ENCODE measurements at regions not wholly inside any gene's neighbourhood (a gene's known extent, or its start where the extent isn't known, plus 50 kb on each side); places are given as distances from the start of the nearest gene placed in this dataset.

DNA sequence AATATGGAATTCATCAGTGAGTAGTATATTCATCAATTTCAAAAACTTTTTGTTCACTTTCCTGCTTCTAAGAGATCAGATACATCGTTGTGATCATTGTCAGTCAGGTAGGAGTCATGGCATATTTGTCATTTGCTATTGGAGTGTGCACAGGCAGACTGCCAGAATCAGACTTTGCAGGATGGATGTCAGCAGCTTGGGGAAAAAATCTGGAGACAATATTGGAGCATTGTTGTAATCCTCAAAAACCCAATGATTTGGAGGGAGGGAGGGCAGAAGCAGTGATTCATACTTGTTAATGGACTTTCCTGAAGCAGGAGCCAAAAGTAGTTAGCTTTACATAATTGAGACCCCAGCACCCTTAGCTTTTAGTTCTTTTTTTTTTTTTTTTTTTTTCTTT lies 59.6 kb upstream of the DRP2 start:
- peak; percentile 16 for DNase-seq (ENCODE audit: low read depth)

DNA sequence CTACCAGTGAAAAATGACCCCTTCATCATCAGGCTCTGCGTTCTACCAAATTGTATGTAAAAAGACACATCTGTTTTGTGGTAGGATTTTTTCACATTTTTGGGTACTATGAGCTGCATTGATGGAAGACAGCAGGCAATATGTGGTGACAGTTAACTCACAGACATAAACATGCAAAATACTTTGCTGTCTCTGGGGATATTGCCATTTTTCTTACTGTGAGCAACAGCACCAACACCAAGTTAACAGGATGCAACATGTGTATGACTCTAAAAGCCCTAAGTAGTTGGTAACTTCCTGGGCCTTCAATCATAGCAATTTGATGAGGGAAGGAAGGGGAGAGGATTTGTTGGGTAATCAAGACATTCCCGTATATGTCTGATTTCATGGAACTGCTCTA lies 56.4 kb upstream of the DRP2 start:
- peak; percentile 13 for DNase-seq (ENCODE audit: low read depth)

DNA sequence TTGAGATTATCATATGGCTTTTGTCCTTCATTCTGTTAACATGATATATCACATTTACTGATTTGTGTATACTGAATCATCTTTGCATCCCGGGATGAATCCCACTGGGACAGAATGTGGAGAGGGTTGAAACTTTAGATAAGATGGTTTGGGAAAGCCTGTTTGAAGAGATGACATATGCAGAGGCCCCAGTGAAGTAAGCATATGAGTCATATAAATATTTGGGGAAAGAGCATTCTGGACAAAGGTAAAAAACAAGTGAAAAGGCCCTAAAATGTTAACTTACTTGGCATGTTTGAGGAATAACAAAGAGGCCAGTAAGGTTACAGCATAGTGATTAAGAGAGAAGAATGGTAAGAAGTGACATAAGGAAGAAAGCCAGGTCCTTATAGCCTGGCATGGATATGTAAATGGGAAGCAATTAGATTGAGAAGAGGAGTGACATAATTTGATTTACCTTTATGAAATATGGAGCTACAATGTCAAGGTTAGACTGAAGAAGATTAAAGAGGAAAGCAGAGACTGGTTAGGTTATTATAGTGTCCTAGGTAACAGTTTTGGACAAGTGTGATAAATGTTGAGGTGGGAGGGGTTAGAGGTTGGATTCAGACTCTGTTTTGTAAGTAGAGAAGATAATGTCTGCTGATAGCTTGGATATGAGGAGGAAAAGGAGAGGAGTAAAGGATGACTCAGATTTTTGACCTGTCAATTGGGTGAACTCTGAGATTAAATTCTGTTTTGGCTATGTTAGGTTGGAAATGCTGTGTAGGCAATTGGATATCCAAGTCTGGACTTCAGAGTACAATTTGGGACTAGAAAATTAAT lies 54.6 kb upstream of the DRP2 start:
- peak; percentile 67 for DNase-seq (ENCODE audit: low read depth)
